Activated naive CD4-positive, alpha-beta T cell treated with anti-CD3 and anti-CD28 coated beads for 36 hours (primary cell): ENCODE measurements at regions not wholly inside any gene's neighbourhood (a gene's known extent, or its start where the extent isn't known, plus 50 kb on each side); places are given as distances from the start of the nearest gene placed in this dataset.

Source experiments
- CTCF ChIA-PET: fragments of 350-600 bp; sonication (Branson Sonifier 250); formaldehyde crosslinking; loops from one replicate; lab custom pipeline; 2021; ENCODE audit warnings: antibody characterized with exemption; lab: Charles Lee
- DNase-seq: peaks from one replicate; pipeline ENCODE4 v3.0.0-alpha.2; 2020
- H3K27ac Mint-ChIP-seq: one replicate; pipeline ENCODE4 v1.8.0; 2021; ENCODE audit warnings: mild to moderate bottlenecking, mixed read lengths
- H3K27me3 Mint-ChIP-seq: one replicate; pipeline ENCODE4 v1.8.0; 2021; ENCODE audit warnings: low read depth, mixed read lengths
- H3K36me3 Mint-ChIP-seq: one replicate; pipeline ENCODE4 v1.8.0; 2021; ENCODE audit warnings: low read depth, mixed read lengths
- H3K4me1 Mint-ChIP-seq: one replicate; pipeline ENCODE4 v1.8.0; 2021; ENCODE audit warnings: low read depth, mixed read lengths
- H3K4me3 Mint-ChIP-seq: one replicate; pipeline ENCODE4 v1.8.0; 2021; ENCODE audit warnings: mild to moderate bottlenecking, moderate library complexity, mixed read lengths
- H3K9me3 Mint-ChIP-seq: one replicate; pipeline ENCODE4 v1.8.0; 2021; ENCODE audit warnings: mixed read lengths
- intact Hi-C: fragments of 100-400 bp; cut with micrococcal nuclease; formaldehyde crosslinking; loops from one replicate; pipeline ENCODE4 v1.15.1; 2023

- intact Hi-C loops: no loop called here
- Mint-ChIP-seq H3K4me3 (no peak overlapping the region), H3K9me3 (peaks cover 6% of the 10 kb centered on the region), H3K27ac (no peak overlapping the region), H3K36me3 (no peaks in the 10 kb centered on the region), H3K27me3 (no peaks in the 10 kb centered on the region), H3K4me1 (no peaks in the 10 kb centered on the region)
- CTCF ChIA-PET: no interaction called here
- no peak for DNase-seq
Measured at GRCh38 chr12:84607170-84607819, 305.3 kb downstream of the SLC6A15 start.

- H3K4me3 Mint-ChIP-seq: no peak overlapping the region
- DNase-seq: no peak
- CTCF ChIA-PET: no interaction called here
- intact Hi-C loops: no loop called here
- no peaks in the 10 kb centered on the region for H3K27me3 Mint-ChIP-seq
- H3K4me1 Mint-ChIP-seq: no peaks in the 10 kb centered on the region
- no peak overlapping the region for H3K27ac Mint-ChIP-seq
- H3K36me3 Mint-ChIP-seq: no peaks in the 10 kb centered on the region
- H3K9me3 Mint-ChIP-seq: no peaks in the 10 kb centered on the region
Measured at GRCh38 chr12:84605983-84606382, 306.6 kb downstream of the SLC6A15 start.

- intact Hi-C loops: no loop called here
- no peaks in the 10 kb centered on the region for H3K4me1 Mint-ChIP-seq
- no peak overlapping the region for H3K27ac Mint-ChIP-seq
- no peaks in the 10 kb centered on the region for H3K9me3 Mint-ChIP-seq
- H3K27me3 Mint-ChIP-seq: no peaks in the 10 kb centered on the region
- H3K36me3 Mint-ChIP-seq: no peaks in the 10 kb centered on the region
- CTCF ChIA-PET: no interaction called here
- DNase-seq: no peak
- H3K4me3 Mint-ChIP-seq: no peak overlapping the region
Measured at GRCh38 chr12:84604551-84604950, 308.0 kb downstream of the SLC6A15 start.

GRCh38 chr12:84603484-84604248 is 308.9 kb downstream of the SLC6A15 start:
- intact Hi-C loops: no loop called here

GRCh38 chr12:84601483-84601882 is 311.1 kb downstream of the SLC6A15 start:
- Mint-ChIP-seq H3K4me3 (no peak overlapping the region), H3K27me3 (no peaks in the 10 kb centered on the region), H3K27ac (no peak overlapping the region), H3K9me3 (no peaks in the 10 kb centered on the region), H3K36me3 (no peaks in the 10 kb centered on the region), H3K4me1 (no peaks in the 10 kb centered on the region)
- intact Hi-C loops: no loop called here
- no peak for DNase-seq
- CTCF ChIA-PET: no interaction called here

More at GRCh38 chr12:84603484-84604248, 308.9 kb downstream of the SLC6A15 start:
- DNase-seq: no peak
- Mint-ChIP-seq H3K4me3 (no peak overlapping the region), H3K36me3 (no peaks in the 10 kb centered on the region), H3K4me1 (no peaks in the 10 kb centered on the region), H3K27ac (no peak overlapping the region), H3K27me3 (no peaks in the 10 kb centered on the region), H3K9me3 (no peaks in the 10 kb centered on the region)
- CTCF ChIA-PET: no interaction called here

GRCh38 chr12:84599539-84599938 is 313.1 kb downstream of the SLC6A15 start:
- CTCF ChIA-PET: no interaction called here
- no peak overlapping the region for H3K4me3 Mint-ChIP-seq
- no peaks in the 10 kb centered on the region for H3K9me3 Mint-ChIP-seq
- H3K4me1 Mint-ChIP-seq: no peaks in the 10 kb centered on the region
- no peak for DNase-seq
- intact Hi-C loops: loop anchor here (1.0 kb wide), 1 partner anchor 28 kb away; no protein-coding TSS in a partner anchor
- no peak overlapping the region for H3K27ac Mint-ChIP-seq
- no peaks in the 10 kb centered on the region for H3K36me3 Mint-ChIP-seq
- no peaks in the 10 kb centered on the region for H3K27me3 Mint-ChIP-seq

GRCh38 chr12:84596266-84596665 is 316.3 kb downstream of the SLC6A15 start:
- DNase-seq: no peak
- Mint-ChIP-seq H3K27me3 (no peaks in the 10 kb centered on the region), H3K9me3 (no peaks in the 10 kb centered on the region), H3K4me3 (no peak overlapping the region), H3K27ac (no peak overlapping the region), H3K4me1 (no peaks in the 10 kb centered on the region), H3K36me3 (no peaks in the 10 kb centered on the region)
- CTCF ChIA-PET: no interaction called here
- intact Hi-C loops: no loop called here

GRCh38 chr12:84594157-84594556 is 318.4 kb downstream of the SLC6A15 start:
- H3K4me1 Mint-ChIP-seq: no peaks in the 10 kb centered on the region
- no peak overlapping the region for H3K27ac Mint-ChIP-seq
- intact Hi-C loops: no loop called here
- H3K9me3 Mint-ChIP-seq: no peaks in the 10 kb centered on the region
- no peaks in the 10 kb centered on the region for H3K27me3 Mint-ChIP-seq
- no peaks in the 10 kb centered on the region for H3K36me3 Mint-ChIP-seq
- no peak for DNase-seq
- CTCF ChIA-PET: no interaction called here
- no peak overlapping the region for H3K4me3 Mint-ChIP-seq

GRCh38 chr12:84585776-84586395 is 326.7 kb downstream of the SLC6A15 start:
- H3K36me3 Mint-ChIP-seq: no peaks in the 10 kb centered on the region
- intact Hi-C loops: no loop called here
- no peaks in the 10 kb centered on the region for H3K27me3 Mint-ChIP-seq
- H3K4me3 Mint-ChIP-seq: no peak overlapping the region
- CTCF ChIA-PET: no interaction called here
- peaks cover 2% of the 10 kb centered on the region for H3K9me3 Mint-ChIP-seq
- no peaks in the 10 kb centered on the region for H3K4me1 Mint-ChIP-seq
- no peak overlapping the region for H3K27ac Mint-ChIP-seq
- no peak for DNase-seq

GRCh38 chr12:84572196-84572595 is 340.4 kb downstream of the SLC6A15 start:
- Mint-ChIP-seq H3K4me3 (no peak overlapping the region), H3K36me3 (no peaks in the 10 kb centered on the region), H3K27ac (no peak overlapping the region), H3K9me3 (peaks cover 14% of the 10 kb centered on the region), H3K27me3 (no peaks in the 10 kb centered on the region), H3K4me1 (no peaks in the 10 kb centered on the region)
- CTCF ChIA-PET: interaction anchor here (0.8 kb wide), 1 partner anchor 14 kb away, joined by 3 read pairs; no protein-coding TSS in a partner anchor
- intact Hi-C loops: no loop called here
- DNase-seq: no peak

GRCh38 chr12:84562331-84562730 is 350.3 kb downstream of the SLC6A15 start:
- H3K4me1 Mint-ChIP-seq: no peaks in the 10 kb centered on the region
- CTCF ChIA-PET: no interaction called here
- no peaks in the 10 kb centered on the region for H3K36me3 Mint-ChIP-seq
- no peak overlapping the region for H3K27ac Mint-ChIP-seq
- peaks cover 2% of the 10 kb centered on the region for H3K9me3 Mint-ChIP-seq
- intact Hi-C loops: no loop called here
- no peak overlapping the region for H3K4me3 Mint-ChIP-seq
- H3K27me3 Mint-ChIP-seq: no peaks in the 10 kb centered on the region
- no peak for DNase-seq

GRCh38 chr12:84561351-84561750 is 351.2 kb downstream of the SLC6A15 start:
- H3K4me3 Mint-ChIP-seq: no peak overlapping the region
- H3K36me3 Mint-ChIP-seq: no peaks in the 10 kb centered on the region
- H3K9me3 Mint-ChIP-seq: no peaks in the 10 kb centered on the region
- CTCF ChIA-PET: interaction anchor here (0.6 kb wide), 1 partner anchor 652 kb away, joined by 3 read pairs; no protein-coding TSS in a partner anchor
- no peak for DNase-seq
- no peaks in the 10 kb centered on the region for H3K4me1 Mint-ChIP-seq
- no peak overlapping the region for H3K27ac Mint-ChIP-seq
- intact Hi-C loops: no loop called here
- no peaks in the 10 kb centered on the region for H3K27me3 Mint-ChIP-seq
